ENCODE measurements at regions not wholly inside any gene's neighbourhood (a gene's known extent, or its start where the extent isn't known, plus 50 kb on each side); places are given as distances from the start of the nearest gene placed in this dataset.

DNA sequence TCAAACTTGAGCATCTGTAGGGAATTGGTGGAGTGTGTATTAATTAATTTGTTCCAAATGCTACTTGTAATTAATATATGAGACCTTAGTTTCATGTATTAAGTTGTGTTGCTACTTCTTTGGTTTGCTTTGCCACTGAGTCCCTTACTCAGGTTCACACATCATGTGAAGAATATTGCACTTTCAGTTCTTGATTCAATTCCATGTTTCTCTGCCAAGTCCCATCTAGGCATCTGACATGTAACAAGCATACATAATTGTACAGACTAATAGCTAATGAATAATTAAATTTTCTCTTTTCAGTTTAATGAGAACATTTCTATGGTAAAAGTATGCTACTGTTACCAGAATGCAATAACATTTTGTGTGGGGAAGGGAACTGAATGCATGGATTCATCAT, 640.0 kb downstream of the TMTC2 start:
- TF ChIP-seq, protein P1, sequence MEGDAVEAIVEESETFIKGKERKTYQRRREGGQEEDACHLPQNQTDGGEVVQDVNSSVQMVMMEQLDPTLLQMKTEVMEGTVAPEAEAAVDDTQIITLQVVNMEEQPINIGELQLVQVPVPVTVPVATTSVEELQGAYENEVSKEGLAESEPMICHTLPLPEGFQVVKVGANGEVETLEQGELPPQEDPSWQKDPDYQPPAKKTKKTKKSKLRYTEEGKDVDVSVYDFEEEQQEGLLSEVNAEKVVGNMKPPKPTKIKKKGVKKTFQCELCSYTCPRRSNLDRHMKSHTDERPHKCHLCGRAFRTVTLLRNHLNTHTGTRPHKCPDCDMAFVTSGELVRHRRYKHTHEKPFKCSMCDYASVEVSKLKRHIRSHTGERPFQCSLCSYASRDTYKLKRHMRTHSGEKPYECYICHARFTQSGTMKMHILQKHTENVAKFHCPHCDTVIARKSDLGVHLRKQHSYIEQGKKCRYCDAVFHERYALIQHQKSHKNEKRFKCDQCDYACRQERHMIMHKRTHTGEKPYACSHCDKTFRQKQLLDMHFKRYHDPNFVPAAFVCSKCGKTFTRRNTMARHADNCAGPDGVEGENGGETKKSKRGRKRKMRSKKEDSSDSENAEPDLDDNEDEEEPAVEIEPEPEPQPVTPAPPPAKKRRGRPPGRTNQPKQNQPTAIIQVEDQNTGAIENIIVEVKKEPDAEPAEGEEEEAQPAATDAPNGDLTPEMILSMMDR (conservative IDR thresholded peaks at IDR 0.05): no peak
- no peak for TF ChIP-seq ZFX (IDR thresholded peaks at IDR 0.05)
- no peak overlapping the region for H3K27ac ChIP-seq

DNA sequence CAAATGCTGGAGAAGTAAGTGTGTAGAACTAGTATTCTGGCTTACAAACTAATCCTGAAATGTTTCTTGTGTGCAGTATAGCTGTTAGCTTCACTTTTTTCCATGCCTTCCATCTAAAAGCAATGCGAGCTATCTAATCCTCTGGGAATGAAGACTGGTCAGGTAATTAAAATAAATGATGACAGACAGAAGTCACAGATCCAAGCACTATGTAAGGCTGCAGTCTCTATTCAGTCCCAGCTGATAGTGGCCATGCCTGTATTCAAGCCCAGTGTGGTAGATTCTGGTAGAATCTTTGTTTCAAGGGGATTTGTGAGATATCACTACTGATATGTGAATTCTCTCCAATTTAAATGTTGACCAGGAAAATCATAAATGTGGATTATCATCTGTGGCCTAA, 637.2 kb downstream of the TMTC2 start:
- TF ChIP-seq ZFX (IDR thresholded peaks at IDR 0.05): no peak
- TF ChIP-seq, protein P1 (conservative IDR thresholded peaks at IDR 0.05): no peak
- no peak overlapping the region for H3K27ac ChIP-seq

DNA sequence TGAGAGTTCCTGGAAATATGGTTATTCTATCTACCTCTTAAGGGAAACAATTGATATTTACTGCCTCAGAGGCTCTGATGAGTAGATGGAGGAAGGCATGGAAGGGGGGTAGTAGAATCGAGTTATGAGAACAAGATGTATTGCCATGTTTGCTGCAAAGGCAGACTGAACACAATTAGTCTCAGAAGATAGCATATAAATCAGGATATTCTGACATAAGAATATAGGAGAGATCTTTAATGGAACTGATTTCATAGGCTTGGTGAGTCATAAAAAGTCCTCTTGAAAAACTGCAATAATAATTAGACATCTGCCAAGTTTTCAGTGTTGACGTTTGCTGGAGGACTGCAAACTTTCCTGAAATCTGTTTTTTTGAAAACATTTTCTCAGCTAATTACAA, 636.1 kb downstream of the TMTC2 start:
- no peak for TF ChIP-seq ZFX (IDR thresholded peaks at IDR 0.05)
- TF ChIP-seq, protein P1 (conservative IDR thresholded peaks at IDR 0.05): no peak
- H3K27ac ChIP-seq: no peak overlapping the region

DNA sequence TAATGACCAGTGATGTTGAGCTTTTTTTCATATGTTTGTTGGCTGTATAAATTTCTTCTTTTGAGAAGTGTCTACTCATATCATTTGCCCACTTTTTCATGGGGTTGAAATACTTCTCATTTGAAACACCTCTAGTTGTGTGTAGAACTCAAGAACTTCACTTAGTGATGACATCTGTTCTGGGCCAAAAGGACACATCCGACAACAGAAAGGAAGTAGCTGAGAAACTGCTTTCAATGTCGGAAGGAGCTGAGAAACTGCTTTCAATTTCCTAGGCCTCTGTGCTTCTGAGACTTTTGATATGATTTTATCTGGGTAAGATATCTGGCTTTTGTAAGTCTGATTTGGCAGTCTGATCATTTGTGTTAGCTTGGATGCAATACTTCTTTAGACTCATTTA, 635.3 kb downstream of the TMTC2 start:
- TF ChIP-seq, protein P1 (conservative IDR thresholded peaks at IDR 0.05): no peak
- H3K27ac ChIP-seq: no peak overlapping the region

DNA sequence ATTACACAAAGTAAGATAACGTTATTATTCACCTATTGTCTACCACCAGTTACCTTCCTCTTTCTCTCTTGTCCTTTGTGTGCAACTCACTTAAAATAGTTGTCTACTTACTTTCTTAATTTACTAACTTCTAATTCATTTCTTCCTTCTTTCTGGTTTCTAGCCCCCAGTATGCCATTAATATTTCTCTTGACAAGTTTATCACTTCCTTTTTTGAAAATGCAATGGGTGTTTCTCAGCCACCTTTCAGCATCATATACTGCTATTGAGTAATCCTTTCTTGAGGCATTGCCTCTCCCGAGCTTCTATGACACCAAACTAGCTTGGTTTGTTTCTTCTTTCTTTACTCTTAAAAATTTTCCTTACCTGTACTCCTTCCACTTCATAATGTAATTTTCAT, 633.6 kb downstream of the TMTC2 start:
- TF ChIP-seq, protein P1 (conservative IDR thresholded peaks at IDR 0.05): no peak
- no peak for TF ChIP-seq ZFX (IDR thresholded peaks at IDR 0.05)
- H3K27ac ChIP-seq: no peak overlapping the region

DNA sequence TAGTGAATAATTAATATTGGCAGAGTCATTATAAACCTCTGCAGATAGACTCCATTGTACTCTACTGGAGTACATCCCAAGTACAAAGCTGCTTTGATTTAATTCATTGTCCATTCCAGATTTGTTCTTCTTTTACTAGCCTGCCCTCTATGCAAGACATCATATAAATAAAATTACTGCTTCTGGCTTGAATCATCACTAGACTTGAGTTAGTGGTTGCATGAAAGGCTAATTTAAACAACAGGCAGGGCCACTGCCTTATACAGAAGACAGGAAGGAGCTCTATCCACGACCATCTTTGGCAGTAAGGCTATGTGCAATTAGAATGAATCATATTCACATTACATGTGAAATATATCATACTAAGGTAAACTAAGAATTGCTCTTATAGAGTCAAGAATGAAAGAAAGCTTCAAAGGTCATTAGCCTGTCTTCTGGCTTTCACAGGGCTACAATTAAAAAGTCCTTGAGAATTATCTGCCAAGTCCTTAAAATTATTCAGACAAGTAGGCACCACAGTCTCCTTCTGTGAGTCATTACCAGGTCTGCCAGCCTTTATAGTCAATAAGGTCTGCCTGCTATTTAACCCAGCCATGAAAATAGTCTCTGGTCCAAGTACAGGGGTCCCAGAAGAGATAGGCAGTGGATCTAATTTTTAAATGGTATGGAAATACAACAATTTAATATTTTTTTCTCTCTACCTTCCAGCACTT, 631.8 kb downstream of the TMTC2 start:
- no peak for TF ChIP-seq ZFX (IDR thresholded peaks at IDR 0.05)
- TF ChIP-seq, protein P1 (conservative IDR thresholded peaks at IDR 0.05): no peak
- no peak overlapping the region for H3K27ac ChIP-seq

DNA sequence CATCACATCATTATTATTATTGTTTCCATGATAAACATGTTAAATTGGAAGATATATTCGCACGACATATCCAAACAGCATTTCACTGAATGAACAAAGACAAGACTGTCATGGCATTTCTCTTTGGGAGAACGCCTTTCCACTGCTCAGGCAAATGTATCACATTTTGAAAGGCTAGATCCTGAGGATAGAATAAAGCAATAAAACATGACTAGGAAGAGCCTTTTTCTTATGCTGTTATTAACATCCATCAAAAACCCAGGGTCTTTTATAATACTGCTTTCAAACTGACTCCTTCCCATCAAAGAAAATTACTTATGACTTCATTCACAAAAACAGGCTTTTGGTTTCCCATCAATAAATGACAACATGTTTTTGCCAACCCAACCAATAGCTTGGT, 630.9 kb downstream of the TMTC2 start:
- H3K27ac ChIP-seq: no peak overlapping the region
- TF ChIP-seq, protein P1 (conservative IDR thresholded peaks at IDR 0.05): no peak
- no peak for TF ChIP-seq ZFX (IDR thresholded peaks at IDR 0.05)
